ENCODE measurements at regions not wholly inside any gene's neighbourhood (a gene's known extent, or its start where the extent isn't known, plus 50 kb on each side); places are given as distances from the start of the nearest gene placed in this dataset.

- Histone ChIP-seq H3K27ac (no peak overlapping the region), H4K20me1 (ENCODE audit: insufficient read depth, poor library complexity, severe bottlenecking) (no peaks in the 10 kb centered on the region), H3K36me3 (replicated peaks; ENCODE audit: insufficient read depth, low read depth) (no peaks in the 10 kb centered on the region), H3K79me2 (no peaks in the 10 kb centered on the region), H3K9me3 (ENCODE audit: low read depth) (no peaks in the 10 kb centered on the region), H3K4me3 (no peak overlapping the region), H2AFZ (no peak overlapping the region), H3K4me1 (ENCODE audit: insufficient read depth) (no peaks in the 10 kb centered on the region), H3K9me2 (replicated peaks; ENCODE audit: insufficient read depth) (no peaks in the 10 kb centered on the region), H3K4me2 (no peak overlapping the region), H3K27me3 (no peaks in the 10 kb centered on the region)
- no peak for TF ChIP-seq CTCF (IDR thresholded peaks at IDR 0.05; ENCODE audit: poor library complexity)
- no peak for TF ChIP-seq EZH2phosphoT487 (IDR thresholded peaks at IDR 0.05; ENCODE audit: low read depth, severe bottlenecking, unreplicated experiment)
- TF ChIP-seq EZH2 (IDR thresholded peaks at IDR 0.05; ENCODE audit: borderline replicate concordance) = no peak
- WGBS (ENCODE audit: low lambda C conversion rate, missing lambda C conversion rate) = 84% methylated on average over 18 of the region's 18 CpGs
- DNase-seq (ENCODE audit: low spot score) = no peak
Observed at GRCh38 chr2:235303499-235304291, 190.1 kb upstream of the AGAP1 start.

GRCh38 chr2:235305678-235306077 is 188.2 kb upstream of the AGAP1 start:
- Histone ChIP-seq H4K20me1 (ENCODE audit: insufficient read depth, poor library complexity, severe bottlenecking) (no peaks in the 10 kb centered on the region), H3K9me3 (ENCODE audit: low read depth) (no peaks in the 10 kb centered on the region), H3K4me2 (no peak overlapping the region), H3K79me2 (no peaks in the 10 kb centered on the region), H3K27me3 (no peaks in the 10 kb centered on the region), H3K4me1 (ENCODE audit: insufficient read depth) (no peaks in the 10 kb centered on the region), H2AFZ (no peak overlapping the region), H3K27ac (no peak overlapping the region), H3K9me2 (replicated peaks; ENCODE audit: insufficient read depth) (no peaks in the 10 kb centered on the region), H3K36me3 (replicated peaks; ENCODE audit: insufficient read depth, low read depth) (no peaks in the 10 kb centered on the region), H3K4me3 (no peak overlapping the region)
- no peak for DNase-seq (ENCODE audit: low spot score)
- TF ChIP-seq EZH2 (IDR thresholded peaks at IDR 0.05; ENCODE audit: borderline replicate concordance) (no peak), EZH2phosphoT487 (IDR thresholded peaks at IDR 0.05; ENCODE audit: low read depth, severe bottlenecking, unreplicated experiment) (no peak), CTCF (IDR thresholded peaks at IDR 0.05; ENCODE audit: poor library complexity) (no peak)
- 87% methylated on average over 6 of the region's 6 CpGs for WGBS (ENCODE audit: low lambda C conversion rate, missing lambda C conversion rate)

GRCh38 chr2:235311044-235311443 is 182.8 kb upstream of the AGAP1 start:
- no peaks in the 10 kb centered on the region for H4K20me1 ChIP-seq (ENCODE audit: insufficient read depth, poor library complexity, severe bottlenecking)
- no peak overlapping the region for H3K4me2 ChIP-seq
- no peaks in the 10 kb centered on the region for H3K27me3 ChIP-seq
- H3K4me3 ChIP-seq = no peak overlapping the region
- TF ChIP-seq EZH2 (IDR thresholded peaks at IDR 0.05; ENCODE audit: borderline replicate concordance) (no peak), CTCF (IDR thresholded peaks at IDR 0.05; ENCODE audit: poor library complexity) (no peak), EZH2phosphoT487 (IDR thresholded peaks at IDR 0.05; ENCODE audit: low read depth, severe bottlenecking, unreplicated experiment) (no peak)
- DNase-seq (ENCODE audit: low spot score) = no peak
- H3K9me2 ChIP-seq (replicated peaks; ENCODE audit: insufficient read depth) = no peaks in the 10 kb centered on the region
- H3K4me1 ChIP-seq (ENCODE audit: insufficient read depth) = no peaks in the 10 kb centered on the region
- no peak overlapping the region for H2AFZ ChIP-seq
- H3K79me2 ChIP-seq = no peaks in the 10 kb centered on the region
- no peak overlapping the region for H3K27ac ChIP-seq
- H3K36me3 ChIP-seq (replicated peaks; ENCODE audit: insufficient read depth, low read depth) = no peaks in the 10 kb centered on the region
- WGBS (ENCODE audit: low lambda C conversion rate, missing lambda C conversion rate) = 95% methylated on average over 4 of the region's 4 CpGs
- H3K9me3 ChIP-seq (ENCODE audit: low read depth) = no peaks in the 10 kb centered on the region

All from hepatocyte (in vitro differentiated cells).